H1 (cell line): ENCODE measurements at regions not wholly inside any gene's neighbourhood (a gene's known extent, or its start where the extent isn't known, plus 50 kb on each side); places are given as distances from the start of the nearest gene placed in this dataset.

Experiments
- BACH1 ChIP-seq: IDR thresholded peaks from 2 replicates; pipeline ENCODE4 v1.6.1; 2012; ENCODE audit warnings: low read length, improper control_type of control experiment
- BRCA1 ChIP-seq: IDR thresholded peaks from 2 replicates; pipeline ENCODE4 v1.6.1; 2012; ENCODE audit warnings: low read depth, low read length, improper control_type of control experiment
- CHD2 ChIP-seq: IDR thresholded peaks from 2 replicates; pipeline ENCODE4 v1.6.1; 2012; ENCODE audit warnings: low read length, improper control_type of control experiment
- CTCF ChIP-seq, 3 experiments: IDR thresholded peaks; 1 replicate in 2 of 3; 2 replicates in 1 of 3; pipeline versions ENCODE4 v1.5.1 to v1.6.1; 2011; ENCODE audit warnings: low read length in 3 of 3, mild to moderate bottlenecking in 3 of 3, inconsistent platforms in 2 of 3, low read depth in 1 of 3, moderate library complexity in 1 of 3; ENCODE audit not compliant: insufficient read depth in 1 of 3; ENCODE audit errors: control extremely low read depth in 1 of 3
- GABPA ChIP-seq: IDR thresholded peaks from 2 replicates; pipeline ENCODE4 v1.6.1; 2011; ENCODE audit warnings: mild to moderate bottlenecking, low read length, moderate library complexity, borderline replicate concordance; ENCODE audit not compliant: insufficient read depth
- HDAC6 ChIP-seq: IDR thresholded peaks from one replicate; pipeline ENCODE4 v1.7.1; 2012; ENCODE audit warnings: low read depth, mild to moderate bottlenecking, inconsistent platforms, low read length, moderate library complexity
- MAFK ChIP-seq: IDR thresholded peaks from 2 replicates; pipeline ENCODE4 v1.6.1; 2012; ENCODE audit warnings: low read depth, mild to moderate bottlenecking, improper control_type of control experiment, low read length
- POLR2A ChIP-seq, 2 experiments: IDR thresholded peaks; 1 replicate in 1 of 2; 2 replicates in 1 of 2; pipeline ENCODE4 v1.6.1; 2011; ENCODE audit warnings: low read depth in 2 of 2, low read length in 2 of 2, mild to moderate bottlenecking in 2 of 2; ENCODE audit errors: control extremely low read depth in 1 of 2
- SRF ChIP-seq: IDR thresholded peaks from 2 replicates; pipeline ENCODE4 v1.6.1; 2011; ENCODE audit warnings: mild to moderate bottlenecking, low read depth, low read length, moderate library complexity
- TAF7 ChIP-seq: optimal IDR thresholded peaks from 2 replicates; pipeline ENCODE3; 2011; ENCODE audit warnings: low read depth, mild to moderate bottlenecking, inconsistent platforms, low read length, moderate library complexity, borderline replicate concordance

DNA sequence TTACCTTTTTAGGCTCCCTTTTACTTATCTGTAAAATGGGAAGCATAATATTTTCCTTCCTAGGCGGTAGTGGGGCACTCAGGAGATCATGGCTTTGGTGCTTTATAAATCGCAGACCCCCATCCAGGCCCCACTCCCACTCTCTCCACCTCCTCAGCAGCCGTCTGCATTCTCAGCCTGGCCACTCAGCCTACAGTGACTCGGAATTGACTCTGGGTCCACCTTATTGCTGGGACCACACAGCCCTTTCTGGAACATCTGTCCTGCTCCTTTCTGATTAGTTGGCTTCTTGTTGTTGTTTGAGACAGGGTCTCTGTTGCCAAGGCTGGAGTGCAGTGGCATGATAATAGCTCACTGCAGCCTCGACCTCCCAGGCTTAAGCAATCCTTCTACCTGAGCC lies 76.5 kb downstream of the RPLP1 start:
- TF ChIP-seq TAF7, result no peak
- TF ChIP-seq GABPA, result no peak
- no peak for TF ChIP-seq POLR2A (IDR thresholded peaks at IDR 0.05; ENCODE audit: control extremely low read depth in 1 of 2, low read depth in 2 of 2, low read length in 2 of 2)
- no peak for TF ChIP-seq BACH1
- no peak for TF ChIP-seq CHD2
- TF ChIP-seq CTCF (IDR thresholded peaks at IDR 0.05; ENCODE audit: control extremely low read depth in 1 of 3, insufficient read depth in 1 of 3, low read depth in 1 of 3, low read length in 3 of 3), result no peak
- TF ChIP-seq MAFK, result no peak
- no peak for TF ChIP-seq SRF
- no peak for TF ChIP-seq HDAC6
- TF ChIP-seq BRCA1, result no peak
